WTC11 (cell line): ENCODE measurements at regions not wholly inside any gene's neighbourhood (a gene's known extent, or its start where the extent isn't known, plus 50 kb on each side); places are given as distances from the start of the nearest gene placed in this dataset.

Experiments used
- ATAC-seq: fragments of 200-7000 bp; cut with Tn5 transposase; 2 replicates; pipeline ENCODE4 v1.10.0; 2021; ENCODE audit warnings: mild to moderate bottlenecking, moderate library complexity
- CTCF ChIA-PET: fragments of 300-600 bp; sonication (Branson Sonifier 250); formaldehyde crosslinking; loops from one replicate; lab custom pipeline; 2021; ENCODE audit warnings: antibody characterized with exemption; lab: Charles Lee
- POLR2A ChIA-PET: fragments of 350-600 bp; sonication (Branson Sonifier 250); formaldehyde crosslinking; loops from one replicate; lab custom pipeline; 2021; ENCODE audit warnings: antibody characterized with exemption; lab: Charles Lee
- DNase-seq: peaks from one replicate; pipeline ENCODE4 v3.0.0; 2021; ENCODE audit warnings: low spot score
- H3K27ac Mint-ChIP-seq: 2 replicates; pipeline ENCODE4 v1.8.0; 2021; ENCODE audit warnings: mixed read lengths
- H3K27me3 Mint-ChIP-seq: 2 replicates; pipeline ENCODE4 v1.8.0; 2021; ENCODE audit warnings: low read depth, mild to moderate bottlenecking, moderate library complexity, mixed read lengths
- H3K36me3 Mint-ChIP-seq: 2 replicates; pipeline ENCODE4 v1.8.0; 2021; ENCODE audit warnings: mixed read lengths
- H3K4me1 Mint-ChIP-seq: 2 replicates; pipeline ENCODE4 v1.8.0; 2022; ENCODE audit warnings: mixed read lengths
- H3K4me3 Mint-ChIP-seq: 2 replicates; pipeline ENCODE4 v1.8.0; 2021; ENCODE audit warnings: mild to moderate bottlenecking, moderate library complexity, mixed read lengths
- H3K9me3 Mint-ChIP-seq: 2 replicates; pipeline ENCODE4 v1.8.0; 2021; ENCODE audit warnings: mixed read lengths
- ATF1 ChIP-seq: sonication (generic); formaldehyde crosslinking; IDR thresholded peaks from 2 replicates; pipeline ENCODE4 v1.8.1; 2023; ENCODE audit warnings: mild to moderate bottlenecking, moderate library complexity, missing genetic modification reagents
- FOXP1 ChIP-seq: sonication (generic); formaldehyde crosslinking; IDR thresholded peaks from 2 replicates; pipeline ENCODE4 v1.8.0; 2022; ENCODE audit warnings: missing genetic modification reagents, mild to moderate bottlenecking, moderate library complexity, borderline replicate concordance
- JUN ChIP-seq: sonication (generic); formaldehyde crosslinking; IDR thresholded peaks from 2 replicates; pipeline ENCODE4 v1.8.0; 2023; ENCODE audit warnings: mild to moderate bottlenecking, missing genetic modification reagents
- KAT7 ChIP-seq: sonication (generic); formaldehyde crosslinking; IDR thresholded peaks from 2 replicates; pipeline ENCODE4 v1.8.1; 2023; ENCODE audit warnings: missing genetic modification reagents, mild to moderate bottlenecking, borderline replicate concordance
- MXD4 ChIP-seq: fragments of 250-450 bp; sonication (Bioruptor Pico); IDR thresholded peaks from 2 replicates; pipeline ENCODE4 v1.8.0; 2021; ENCODE audit warnings: mild to moderate bottlenecking, moderate library complexity, borderline replicate concordance
- MYBL2 ChIP-seq: sonication (generic); formaldehyde crosslinking; IDR thresholded peaks from 2 replicates; pipeline ENCODE4 v1.8.1; 2023; ENCODE audit warnings: mild to moderate bottlenecking, moderate library complexity, missing genetic modification reagents
- NFE2L1 ChIP-seq: sonication (generic); formaldehyde crosslinking; IDR thresholded peaks from 2 replicates; pipeline ENCODE4 v1.8.1; 2023; ENCODE audit warnings: missing genetic modification reagents
- NR1H2 ChIP-seq: sonication (generic); formaldehyde crosslinking; IDR thresholded peaks from 2 replicates; pipeline ENCODE4 v1.9.0; 2021; ENCODE audit warnings: mild to moderate bottlenecking, moderate library complexity, missing genetic modification reagents
- PREB ChIP-seq: sonication (generic); formaldehyde crosslinking; IDR thresholded peaks from 2 replicates; pipeline ENCODE4 v1.8.1; 2022; ENCODE audit warnings: mild to moderate bottlenecking, missing genetic modification reagents, moderate library complexity, borderline replicate concordance
- PRRX2 ChIP-seq: fragments of 250-450 bp; sonication (Bioruptor Pico); IDR thresholded peaks from 2 replicates; pipeline ENCODE4 v1.8.0; 2021; ENCODE audit warnings: mild to moderate bottlenecking
- RELA ChIP-seq: sonication (generic); formaldehyde crosslinking; IDR thresholded peaks from 2 replicates; pipeline ENCODE4 v1.8.1; 2022; ENCODE audit warnings: missing genetic modification reagents, mild to moderate bottlenecking, borderline replicate concordance
- RORB ChIP-seq: fragments of 250-450 bp; sonication (Bioruptor Pico); IDR thresholded peaks from 2 replicates; pipeline ENCODE4 v1.9.0; 2021; ENCODE audit warnings: mild to moderate bottlenecking
- SMAD4 ChIP-seq: sonication (generic); formaldehyde crosslinking; IDR thresholded peaks from 2 replicates; pipeline ENCODE4 v1.8.0; 2022; ENCODE audit warnings: mild to moderate bottlenecking, missing genetic modification reagents
- TP53 ChIP-seq: sonication (generic); formaldehyde crosslinking; IDR thresholded peaks from 2 replicates; pipeline ENCODE4 v1.8.1; 2023; ENCODE audit warnings: mild to moderate bottlenecking, missing genetic modification reagents
- ZMAT4 ChIP-seq: fragments of 250-450 bp; sonication (Bioruptor Pico); IDR thresholded peaks from 2 replicates; pipeline ENCODE4 v1.9.0; 2021; ENCODE audit warnings: mild to moderate bottlenecking
- ZNF232 ChIP-seq: sonication (generic); formaldehyde crosslinking; IDR thresholded peaks from 2 replicates; pipeline ENCODE4 v1.8.0; 2022; ENCODE audit warnings: mild to moderate bottlenecking, missing genetic modification reagents
- ZNF416 ChIP-seq: fragments of 250-450 bp; sonication (Bioruptor Pico); IDR thresholded peaks from 2 replicates; pipeline ENCODE4 v1.9.0; 2021; ENCODE audit warnings: mild to moderate bottlenecking, inconsistent platforms
- TF ChIP-seq, protein P1 (sequence below): fragments of 200-600 bp; IDR thresholded peaks from 2 replicates; pipeline ENCODE4 v1.8.0; 2022; ENCODE audit warnings: antibody characterized with exemption
- TF ChIP-seq, protein P2 (sequence below): sonication (generic); formaldehyde crosslinking; IDR thresholded peaks from 2 replicates; pipeline ENCODE4 v1.8.0; 2022; ENCODE audit warnings: mild to moderate bottlenecking, missing genetic modification reagents
- TF ChIP-seq, protein P3 (sequence below): fragments of 250-450 bp; sonication (Bioruptor Pico); conservative IDR thresholded peaks from 2 replicates; pipeline ENCODE4 v1.9.0; 2021; ENCODE audit warnings: mild to moderate bottlenecking
- TF ChIP-seq, protein P4 (sequence below): fragments of 250-450 bp; sonication (Bioruptor Pico); IDR thresholded peaks from 2 replicates; pipeline ENCODE4 v1.8.0; 2021; ENCODE audit warnings: mild to moderate bottlenecking

- Mint-ChIP-seq H3K36me3 (no peaks in the 10 kb centered on the region), H3K4me3 (no peak overlapping the region), H3K9me3 (no peaks in the 10 kb centered on the region)
- no peak for ATAC-seq
- no peak for TF ChIP-seq SMAD4 (CRISPR knock-in tag)
- TF ChIP-seq ZNF232: no peak
- no peak for TF ChIP-seq MXD4 (CRISPR knock-in tag)
- no peak for TF ChIP-seq ATF1 (CRISPR knock-in tag)
- TF ChIP-seq, protein P1, sequence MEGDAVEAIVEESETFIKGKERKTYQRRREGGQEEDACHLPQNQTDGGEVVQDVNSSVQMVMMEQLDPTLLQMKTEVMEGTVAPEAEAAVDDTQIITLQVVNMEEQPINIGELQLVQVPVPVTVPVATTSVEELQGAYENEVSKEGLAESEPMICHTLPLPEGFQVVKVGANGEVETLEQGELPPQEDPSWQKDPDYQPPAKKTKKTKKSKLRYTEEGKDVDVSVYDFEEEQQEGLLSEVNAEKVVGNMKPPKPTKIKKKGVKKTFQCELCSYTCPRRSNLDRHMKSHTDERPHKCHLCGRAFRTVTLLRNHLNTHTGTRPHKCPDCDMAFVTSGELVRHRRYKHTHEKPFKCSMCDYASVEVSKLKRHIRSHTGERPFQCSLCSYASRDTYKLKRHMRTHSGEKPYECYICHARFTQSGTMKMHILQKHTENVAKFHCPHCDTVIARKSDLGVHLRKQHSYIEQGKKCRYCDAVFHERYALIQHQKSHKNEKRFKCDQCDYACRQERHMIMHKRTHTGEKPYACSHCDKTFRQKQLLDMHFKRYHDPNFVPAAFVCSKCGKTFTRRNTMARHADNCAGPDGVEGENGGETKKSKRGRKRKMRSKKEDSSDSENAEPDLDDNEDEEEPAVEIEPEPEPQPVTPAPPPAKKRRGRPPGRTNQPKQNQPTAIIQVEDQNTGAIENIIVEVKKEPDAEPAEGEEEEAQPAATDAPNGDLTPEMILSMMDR: no peak
- TF ChIP-seq NR1H2 (CRISPR knock-in tag): no peak
- TF ChIP-seq, protein P2, sequence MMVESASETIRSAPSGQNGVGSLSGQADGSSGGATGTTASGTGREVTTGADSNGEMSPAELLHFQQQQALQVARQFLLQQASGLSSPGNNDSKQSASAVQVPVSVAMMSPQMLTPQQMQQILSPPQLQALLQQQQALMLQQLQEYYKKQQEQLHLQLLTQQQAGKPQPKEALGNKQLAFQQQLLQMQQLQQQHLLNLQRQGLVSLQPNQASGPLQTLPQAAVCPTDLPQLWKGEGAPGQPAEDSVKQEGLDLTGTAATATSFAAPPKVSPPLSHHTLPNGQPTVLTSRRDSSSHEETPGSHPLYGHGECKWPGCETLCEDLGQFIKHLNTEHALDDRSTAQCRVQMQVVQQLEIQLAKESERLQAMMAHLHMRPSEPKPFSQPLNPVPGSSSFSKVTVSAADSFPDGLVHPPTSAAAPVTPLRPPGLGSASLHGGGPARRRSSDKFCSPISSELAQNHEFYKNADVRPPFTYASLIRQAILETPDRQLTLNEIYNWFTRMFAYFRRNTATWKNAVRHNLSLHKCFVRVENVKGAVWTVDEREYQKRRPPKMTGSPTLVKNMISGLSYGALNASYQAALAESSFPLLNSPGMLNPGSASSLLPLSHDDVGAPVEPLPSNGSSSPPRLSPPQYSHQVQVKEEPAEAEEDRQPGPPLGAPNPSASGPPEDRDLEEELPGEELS: no peak
- TF ChIP-seq PRRX2 (CRISPR knock-in tag): no peak
- no peak for TF ChIP-seq FOXP1
- TF ChIP-seq RORB (CRISPR knock-in tag): no peak
- TF ChIP-seq, all 79 proteins: peak for 0
- Mint-ChIP-seq H3K27ac (peak overlapping the region; percentile 98), H3K27me3 (no peaks in the 10 kb centered on the region), H3K4me1 (peaks cover 39% of the 10 kb centered on the region)
- ChIA-PET POLR2A (no interaction called here), CTCF (no interaction called here)
- DNase-seq: no peak
Observed at GRCh38 chr6:155895641-155896040, 440.0 kb upstream of the NOX3 start.

- ChIA-PET POLR2A (no interaction called here), CTCF (interaction anchor here (1.2 kb wide), 1 partner anchor 44 kb away, joined by 4 read pairs; no protein-coding TSS in a partner anchor)
- peak overlapping the region; percentile 98 for H3K27ac Mint-ChIP-seq
- ATAC-seq: peak; percentile 85
- H3K27me3 Mint-ChIP-seq: no peaks in the 10 kb centered on the region
- peaks cover 44% of the 10 kb centered on the region for H3K4me1 Mint-ChIP-seq
- DNase-seq: no peak
- no peaks in the 10 kb centered on the region for H3K9me3 Mint-ChIP-seq
- H3K36me3 Mint-ChIP-seq: no peaks in the 10 kb centered on the region
- peak overlapping the region; percentile 44; the same call in 1 of the 2 replicates for H3K4me3 Mint-ChIP-seq
- no peak for TF ChIP-seq MXD4 (CRISPR knock-in tag)
- TF ChIP-seq NR1H2 (CRISPR knock-in tag): no peak
- TF ChIP-seq, protein P3, sequence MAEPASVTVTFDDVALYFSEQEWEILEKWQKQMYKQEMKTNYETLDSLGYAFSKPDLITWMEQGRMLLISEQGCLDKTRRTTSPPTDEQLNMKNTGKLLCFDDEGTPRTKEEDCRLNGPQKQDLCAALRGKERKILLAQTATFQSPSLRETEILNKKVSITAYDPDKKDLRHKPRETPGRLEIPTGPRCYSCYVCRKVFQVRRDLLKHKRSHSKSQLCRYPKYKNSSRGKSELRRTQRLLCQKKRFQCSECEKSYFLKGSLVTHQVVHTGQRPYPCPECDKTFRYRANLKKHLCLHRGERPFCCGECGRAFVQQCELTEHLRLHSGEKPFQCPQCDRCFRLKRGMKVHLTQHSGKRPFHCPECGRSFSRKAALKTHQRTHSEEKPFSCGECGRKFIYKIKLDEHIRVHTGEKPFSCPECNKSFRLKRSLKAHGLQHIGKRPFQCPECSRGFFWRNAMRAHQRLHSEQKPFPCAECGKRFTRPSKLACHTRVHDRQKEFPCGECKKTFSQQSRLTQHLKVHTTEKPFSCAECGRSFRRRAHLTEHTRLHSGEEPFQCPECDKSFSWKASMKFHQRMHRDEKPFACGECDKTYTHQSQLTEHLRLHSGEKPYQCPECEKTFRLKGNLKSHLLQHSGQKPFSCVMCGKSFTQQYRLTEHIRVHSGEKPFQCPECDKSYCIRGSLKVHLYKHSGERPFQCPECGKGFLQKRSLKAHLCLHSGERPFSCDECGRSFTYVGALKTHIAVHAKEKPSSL (CRISPR knock-in tag): no peak
- no peak for TF ChIP-seq ZNF416 (CRISPR knock-in tag)
- TF ChIP-seq, protein P2: peak; percentile 34; the same call in 1 of the 2 replicates
- no peak for TF ChIP-seq KAT7 (CRISPR knock-in tag)
- no peak for TF ChIP-seq PREB (CRISPR knock-in tag)
- TF ChIP-seq JUN (CRISPR knock-in tag): no peak
- TF ChIP-seq, protein P4, sequence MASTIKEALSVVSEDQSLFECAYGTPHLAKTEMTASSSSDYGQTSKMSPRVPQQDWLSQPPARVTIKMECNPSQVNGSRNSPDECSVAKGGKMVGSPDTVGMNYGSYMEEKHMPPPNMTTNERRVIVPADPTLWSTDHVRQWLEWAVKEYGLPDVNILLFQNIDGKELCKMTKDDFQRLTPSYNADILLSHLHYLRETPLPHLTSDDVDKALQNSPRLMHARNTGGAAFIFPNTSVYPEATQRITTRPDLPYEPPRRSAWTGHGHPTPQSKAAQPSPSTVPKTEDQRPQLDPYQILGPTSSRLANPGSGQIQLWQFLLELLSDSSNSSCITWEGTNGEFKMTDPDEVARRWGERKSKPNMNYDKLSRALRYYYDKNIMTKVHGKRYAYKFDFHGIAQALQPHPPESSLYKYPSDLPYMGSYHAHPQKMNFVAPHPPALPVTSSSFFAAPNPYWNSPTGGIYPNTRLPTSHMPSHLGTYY (CRISPR knock-in tag): no peak
- TF ChIP-seq TP53 (CRISPR knock-in tag): no peak
- TF ChIP-seq RELA (CRISPR knock-in tag): no peak
- TF ChIP-seq NFE2L1: no peak
- TF ChIP-seq ZMAT4 (CRISPR knock-in tag): 0 out of 2 replicates have a peak, but pooled peaks have one; percentile 78
- TF ChIP-seq MYBL2 (CRISPR knock-in tag): no peak
Observed at GRCh38 chr6:155894758-155895157, 439.1 kb upstream of the NOX3 start.
